Upper lobe of left lung (tissue), 6 donors: ENCODE measurements at regions not wholly inside any gene's neighbourhood (a gene's known extent, or its start where the extent isn't known, plus 50 kb on each side); places are given as distances from the start of the nearest gene placed in this dataset.

Source experiments
- ATAC-seq, 2 donors: fragments of 200-7000 bp; cut with Tn5 transposase; one replicate each; pipeline ENCODE4 v1.9.1; 2022; ENCODE audit warnings: mild to moderate bottlenecking in 2 of 2, moderate library complexity in 2 of 2; ENCODE audit not compliant: low FRiP score in 2 of 2
- DNase-seq, 2 donors: peaks; one replicate each; pipeline ENCODE4 v3.0.0-alpha.2; 2019 to 2020
- H3K27ac ChIP-seq, 4 donors: fragments of 200-600 bp; sonication (generic); one replicate each; pipeline ENCODE4 v1.5.1; 2016 to 2019
- H3K27me3 ChIP-seq, 4 donors: fragments of 200-600 bp; sonication (generic); one replicate each; pipeline ENCODE4 v1.5.1; 2017 to 2019
- H3K36me3 ChIP-seq, 4 donors: fragments of 200-600 bp; sonication (generic); one replicate each; pipeline ENCODE4 v1.5.1; 2016 to 2019
- H3K4me1 ChIP-seq, 4 donors: fragments of 200-600 bp; sonication (generic); one replicate each; pipeline ENCODE4 v1.5.1; 2018 to 2019
- H3K4me3 ChIP-seq, 4 donors: fragments of 200-600 bp; sonication (generic); one replicate each; pipeline ENCODE4 v1.5.1; 2017 to 2019; ENCODE audit warnings: mild to moderate bottlenecking in 2 of 4, moderate library complexity in 1 of 4
- H3K9me3 ChIP-seq, 4 donors: fragments of 200-600 bp; sonication (generic); one replicate each; pipeline ENCODE4 v1.5.1; 2018 to 2019
- EP300 ChIP-seq, 4 donors: sonication (generic); formaldehyde crosslinking; IDR thresholded peaks; one replicate each; pipeline ENCODE4 v1.5.1; 2017; ENCODE audit warnings: antibody characterized with exemption in 4 of 4, control low read depth in 2 of 4
- POLR2A ChIP-seq, 4 donors: fragments of 450-650 bp; IDR thresholded peaks; one replicate each; pipeline ENCODE4 v1.5.1; 2016 to 2017; ENCODE audit warnings: antibody characterized with exemption in 4 of 4, mild to moderate bottlenecking in 2 of 4
- POLR2AphosphoS5 ChIP-seq, 2 donors: sonication (generic); formaldehyde crosslinking; IDR thresholded peaks; one replicate each; pipeline ENCODE4 v1.5.1; 2017; ENCODE audit warnings: antibody characterized with exemption in 2 of 2
- WGBS, 2 donors: methylation state at CpG; one replicate each; pipeline ENCODE4 v1.1.5; 2017 to 2018; 5-methylcytosine and 5-hydroxymethylcytosine counted together
- TF ChIP-seq, protein P1 (sequence below), 6 experiments: fragments of 450-650 bp in 4 of 6; fragments of 200-600 bp in 2 of 6; sonication (generic) in 2 of 6; IDR thresholded peaks; one replicate each; pipeline ENCODE4 v1.5.1; 2016 to 2019; ENCODE audit warnings: antibody characterized with exemption in 6 of 6
- donor health status: DM: no; HTN: no; CAD: no; lungs with moderate emphysema.
- donor health status: DM: no; HTN: yes; CAD: no; lungs with severe emphysema.

DNA sequence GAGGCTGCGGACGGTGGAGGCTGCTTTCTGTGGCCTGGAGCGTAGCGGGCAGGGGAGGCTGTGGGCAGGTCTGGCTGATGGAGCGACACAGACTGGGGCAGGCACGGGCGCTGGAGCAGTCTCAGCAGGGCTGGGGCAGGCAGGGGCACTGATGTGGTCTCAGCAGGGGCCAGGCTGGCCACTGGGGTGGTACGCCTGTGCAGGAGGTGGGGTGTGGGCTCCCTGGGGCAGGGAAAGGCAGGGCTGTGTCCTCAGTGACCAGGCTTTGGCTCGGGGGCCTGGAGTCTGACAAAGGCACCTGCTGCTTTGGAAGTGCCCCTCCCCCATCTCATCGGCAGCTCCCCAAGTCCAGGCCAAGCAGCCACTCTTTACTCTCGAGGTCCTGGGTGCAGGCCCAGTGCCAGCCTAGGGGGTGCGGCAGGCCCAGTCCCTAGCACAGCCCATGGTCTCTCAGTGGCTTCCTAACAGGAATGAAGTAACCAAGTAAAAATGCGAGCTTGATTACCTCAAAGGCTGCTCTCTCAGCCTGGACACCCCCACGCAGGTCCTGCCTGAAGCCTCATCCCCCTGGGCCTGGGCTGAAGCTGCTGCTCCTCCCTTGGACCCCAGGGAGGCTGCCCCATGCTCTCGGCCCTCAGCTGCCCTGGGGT is 55.5 kb downstream of the ADRA2C start:
- Histone ChIP-seq H3K36me3 (no peaks in the 10 kb centered on the region), H3K4me1 (peaks cover 0 to under 1% (median 0%) of the 10 kb centered on the region in 4 donors), H3K27me3 (no peaks in the 10 kb centered on the region), H3K27ac (no peak overlapping the region), H3K4me3 (no peak overlapping the region), H3K9me3 (no peaks in the 10 kb centered on the region)
- WGBS, 2 donors = 66 to 70% methylated on average over 12 to 15 of the region's 15 CpGs
- ATAC-seq (no peak), DNase-seq (no peak)
- no peak for TF ChIP-seq POLR2A (IDR thresholded peaks at IDR 0.05)
- TF ChIP-seq, protein P1, sequence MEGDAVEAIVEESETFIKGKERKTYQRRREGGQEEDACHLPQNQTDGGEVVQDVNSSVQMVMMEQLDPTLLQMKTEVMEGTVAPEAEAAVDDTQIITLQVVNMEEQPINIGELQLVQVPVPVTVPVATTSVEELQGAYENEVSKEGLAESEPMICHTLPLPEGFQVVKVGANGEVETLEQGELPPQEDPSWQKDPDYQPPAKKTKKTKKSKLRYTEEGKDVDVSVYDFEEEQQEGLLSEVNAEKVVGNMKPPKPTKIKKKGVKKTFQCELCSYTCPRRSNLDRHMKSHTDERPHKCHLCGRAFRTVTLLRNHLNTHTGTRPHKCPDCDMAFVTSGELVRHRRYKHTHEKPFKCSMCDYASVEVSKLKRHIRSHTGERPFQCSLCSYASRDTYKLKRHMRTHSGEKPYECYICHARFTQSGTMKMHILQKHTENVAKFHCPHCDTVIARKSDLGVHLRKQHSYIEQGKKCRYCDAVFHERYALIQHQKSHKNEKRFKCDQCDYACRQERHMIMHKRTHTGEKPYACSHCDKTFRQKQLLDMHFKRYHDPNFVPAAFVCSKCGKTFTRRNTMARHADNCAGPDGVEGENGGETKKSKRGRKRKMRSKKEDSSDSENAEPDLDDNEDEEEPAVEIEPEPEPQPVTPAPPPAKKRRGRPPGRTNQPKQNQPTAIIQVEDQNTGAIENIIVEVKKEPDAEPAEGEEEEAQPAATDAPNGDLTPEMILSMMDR (IDR thresholded peaks at IDR 0.05) = no peak
- TF ChIP-seq POLR2AphosphoS5 (IDR thresholded peaks at IDR 0.05) = no peak
- TF ChIP-seq EP300 (IDR thresholded peaks at IDR 0.05) = no peak

DNA sequence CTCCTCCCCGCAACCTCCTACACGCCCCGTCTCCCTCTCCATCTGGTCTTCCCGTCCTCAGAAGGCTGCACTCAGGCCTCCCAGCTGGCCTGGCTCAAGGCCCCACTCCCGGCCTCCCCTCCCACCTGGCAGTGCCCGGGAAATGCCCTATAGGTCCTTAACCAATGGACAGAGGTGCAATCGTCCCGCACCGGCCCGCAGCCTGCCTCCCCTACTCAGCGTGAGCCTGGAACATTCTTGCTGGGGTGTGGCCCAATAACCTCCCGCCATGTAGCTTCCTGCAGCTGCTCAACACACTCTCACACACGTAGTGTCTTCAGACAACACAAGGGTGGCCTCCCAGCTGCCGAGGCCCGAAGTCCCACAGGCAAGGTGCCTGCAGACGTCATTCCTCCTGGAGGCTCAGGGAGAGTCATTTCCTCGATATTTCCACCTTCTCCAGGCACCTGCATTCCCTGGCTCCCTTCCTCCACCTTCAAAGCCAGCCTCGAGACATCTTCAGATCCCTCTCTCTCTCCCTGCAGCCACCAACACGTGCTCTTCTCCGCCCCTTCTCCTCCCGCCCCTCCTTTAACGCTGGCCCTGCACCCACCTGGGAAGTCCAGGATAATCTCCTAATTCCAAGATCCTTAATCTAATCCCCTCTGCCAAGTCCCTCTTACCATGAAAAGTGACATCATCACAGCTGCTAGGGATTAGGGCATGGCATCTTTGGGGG is 56.2 kb downstream of the ADRA2C start:
- no peak overlapping the region for H3K4me3 ChIP-seq
- no peak overlapping the region for H3K27ac ChIP-seq
- no peak for DNase-seq
- H3K27me3 ChIP-seq = no peaks in the 10 kb centered on the region
- H3K4me1 ChIP-seq = peaks cover 2 to 6% (median 5%) of the 10 kb centered on the region in 4 donors
- 47 to 54% methylated on average over 22 of the region's 22 CpGs for WGBS, 2 donors
- no peak for ATAC-seq
- no peaks in the 10 kb centered on the region for H3K36me3 ChIP-seq
- H3K9me3 ChIP-seq = no peaks in the 10 kb centered on the region
- no peak for TF ChIP-seq POLR2A (IDR thresholded peaks at IDR 0.05)
- TF ChIP-seq, protein P1 (IDR thresholded peaks at IDR 0.05) = no peak
- no peak for TF ChIP-seq EP300 (IDR thresholded peaks at IDR 0.05)
- TF ChIP-seq POLR2AphosphoS5 (IDR thresholded peaks at IDR 0.05) = no peak

DNA sequence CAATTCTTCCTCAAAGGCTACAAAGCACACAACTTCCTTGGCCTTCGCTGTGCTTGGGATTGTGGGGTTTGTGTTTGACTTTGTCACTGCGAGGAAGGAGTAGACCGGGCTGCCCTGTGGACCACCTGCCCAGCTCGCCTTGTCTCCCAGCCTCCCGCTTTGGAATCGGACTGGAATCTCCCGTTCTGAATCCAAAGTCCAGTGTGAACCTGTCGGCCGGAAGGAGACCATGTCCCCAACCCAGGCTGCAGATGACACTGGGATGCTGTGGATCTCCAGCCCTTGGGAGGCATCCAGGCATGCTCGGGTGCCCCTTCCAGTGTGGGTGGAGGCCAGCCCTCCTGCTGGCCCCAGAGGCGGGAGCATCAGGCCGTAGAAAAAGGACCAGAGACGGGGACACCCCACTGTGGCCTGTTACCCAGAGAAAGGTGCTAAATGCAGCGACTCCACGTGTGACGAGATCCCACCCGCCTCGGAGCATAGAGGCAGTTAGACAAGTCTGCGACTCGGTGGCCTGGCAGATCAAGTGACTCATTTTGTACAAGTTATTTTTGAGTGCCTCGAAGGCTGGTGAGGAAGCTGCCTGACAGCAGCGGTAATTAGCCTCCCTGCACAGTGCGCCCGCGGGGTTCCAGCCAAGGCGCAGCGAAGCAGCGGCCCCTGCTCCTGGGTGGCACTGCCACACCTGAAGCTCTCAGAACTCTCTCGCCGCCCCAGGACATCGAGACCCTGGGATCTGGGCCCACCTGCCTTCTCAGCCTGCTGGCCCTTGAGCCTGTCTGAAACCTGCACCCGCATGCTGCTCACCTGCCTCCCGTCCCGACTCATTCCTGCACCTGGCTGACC is 57.5 kb downstream of the ADRA2C start:
- TF ChIP-seq POLR2AphosphoS5 (IDR thresholded peaks at IDR 0.05) (no peak), EP300 (IDR thresholded peaks at IDR 0.05) (no peak), POLR2A (IDR thresholded peaks at IDR 0.05) (no peak)
- TF ChIP-seq, protein P1 (IDR thresholded peaks at IDR 0.05) = no peak
- ATAC-seq = no peak

DNA sequence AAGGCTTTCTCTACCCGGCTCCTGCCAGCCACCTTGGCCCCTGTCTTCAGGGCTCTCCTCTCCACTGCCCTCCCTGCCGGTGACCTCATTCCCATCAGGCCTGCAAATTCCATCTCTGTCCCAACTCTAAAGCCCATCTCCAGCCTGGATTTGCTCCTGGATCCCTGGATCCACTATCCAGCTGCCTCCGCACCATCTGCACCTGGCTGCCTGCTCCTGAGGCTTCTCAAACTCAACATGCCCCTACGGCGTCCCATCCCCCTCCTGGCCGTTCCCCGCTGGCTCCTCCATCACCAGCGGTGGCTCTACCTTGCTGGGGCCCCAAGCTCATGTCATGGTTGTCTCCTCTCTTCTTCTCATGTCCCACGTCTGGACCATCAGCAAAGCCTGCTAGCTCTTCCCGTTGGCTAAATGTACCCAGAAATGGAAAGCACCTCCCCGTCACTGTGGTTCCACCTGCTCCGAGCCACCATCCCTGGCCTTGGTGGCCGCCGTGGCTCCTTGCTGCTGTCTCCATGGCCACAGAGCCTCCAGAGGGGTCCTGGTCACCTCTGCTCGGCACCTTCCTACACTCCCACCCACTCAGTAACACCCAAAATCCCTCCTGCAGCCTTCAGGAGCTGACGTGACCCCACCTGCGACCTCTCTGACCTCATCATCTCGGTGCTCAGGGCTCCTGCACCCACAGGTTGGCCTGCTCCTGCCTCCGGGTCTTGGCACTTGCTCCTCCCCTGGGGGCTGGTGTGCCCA is 58.5 kb downstream of the ADRA2C start:
- Histone ChIP-seq H3K4me1 (peaks cover 9 to 15% (median 13%) of the 10 kb centered on the region in 4 donors), H3K9me3 (no peaks in the 10 kb centered on the region), H3K36me3 (no peaks in the 10 kb centered on the region), H3K27me3 (no peaks in the 10 kb centered on the region), H3K27ac (no peak overlapping the region), H3K4me3 (no peak overlapping the region)
- 85 to 87% methylated on average over 19 of the region's 19 CpGs for WGBS, 2 donors
- no peak for DNase-seq
- no peak for TF ChIP-seq POLR2AphosphoS5 (IDR thresholded peaks at IDR 0.05)
- TF ChIP-seq, protein P1 (IDR thresholded peaks at IDR 0.05) = no peak
- no peak for TF ChIP-seq POLR2A (IDR thresholded peaks at IDR 0.05)
- no peak for TF ChIP-seq EP300 (IDR thresholded peaks at IDR 0.05)
- no peak for ATAC-seq

More for the DNA sequence above, 57.5 kb downstream of the ADRA2C start:
- no peak for DNase-seq
- Histone ChIP-seq H3K9me3 (no peaks in the 10 kb centered on the region), H3K4me1 (peaks cover 9 to 15% (median 13%) of the 10 kb centered on the region in 4 donors), H3K27ac (no peak overlapping the region), H3K4me3 (no peak overlapping the region), H3K36me3 (no peaks in the 10 kb centered on the region), H3K27me3 (no peaks in the 10 kb centered on the region)
- WGBS, 2 donors = 81 to 86% methylated on average over 17 to 34 of the region's 34 CpGs
